T-helper 17 cell (primary cell): ENCODE measurements at regions not wholly inside any gene's neighbourhood (a gene's known extent, or its start where the extent isn't known, plus 50 kb on each side); places are given as distances from the start of the nearest gene placed in this dataset.
A peak's percentile ranks its signal among the peaks of the same experiment; 100 is the strongest.
"Not testable (repeated sequence)": the region's sequence is repeated elsewhere in the genome, so short reads cannot be mapped to it uniquely, and the experiment has no call there.

Experiments used
- ATAC-seq: fragments of 150-1000 bp; cut with Tn5 transposase; 2 replicates; pipeline ENCODE4 v1.10.0; 2021; ENCODE audit warnings: mild to moderate bottlenecking, moderate library complexity
- DNase-seq, 3 donors: peaks; one replicate each; pipeline versions ENCODE4 v3.0.0 to v3.0.0-alpha.2; 2020 to 2021
- H3K9me3 ChIP-seq: one replicate; pipeline ENCODE4 v1.7.0; 2013; ENCODE audit warnings: low read length, mild to moderate bottlenecking; ENCODE audit not compliant: control insufficient read depth, poor library complexity, severe bottlenecking
- H3K27ac Mint-ChIP-seq: one replicate; pipeline ENCODE4 v1.8.0; 2022; ENCODE audit warnings: mild to moderate bottlenecking, moderate library complexity, mixed read lengths
- H3K27me3 Mint-ChIP-seq: one replicate; pipeline ENCODE4 v1.8.0; 2022; ENCODE audit warnings: mixed read lengths
- H3K36me3 Mint-ChIP-seq: one replicate; pipeline ENCODE4 v1.8.0; 2022; ENCODE audit warnings: low read depth, mixed read lengths
- H3K4me1 Mint-ChIP-seq: one replicate; pipeline ENCODE4 v1.8.0; 2022; ENCODE audit warnings: mild to moderate bottlenecking, mixed read lengths
- H3K4me3 Mint-ChIP-seq: one replicate; pipeline ENCODE4 v1.8.0; 2022; ENCODE audit warnings: mild to moderate bottlenecking, moderate library complexity, mixed read lengths

GRCh38 chrX:40950546-40950945, 134.7 kb upstream of the USP9X start:
- no peaks in the 10 kb centered on the region for H3K36me3 Mint-ChIP-seq
- peaks cover 7% of the 10 kb centered on the region for H3K4me1 Mint-ChIP-seq
- DNase-seq (no peak), ATAC-seq (no peak)
- H3K27ac Mint-ChIP-seq = no peak overlapping the region
- no peak overlapping the region for H3K4me3 Mint-ChIP-seq
- H3K9me3 ChIP-seq = no peaks in the 10 kb centered on the region
- no peaks in the 10 kb centered on the region for H3K27me3 Mint-ChIP-seq

DNA sequence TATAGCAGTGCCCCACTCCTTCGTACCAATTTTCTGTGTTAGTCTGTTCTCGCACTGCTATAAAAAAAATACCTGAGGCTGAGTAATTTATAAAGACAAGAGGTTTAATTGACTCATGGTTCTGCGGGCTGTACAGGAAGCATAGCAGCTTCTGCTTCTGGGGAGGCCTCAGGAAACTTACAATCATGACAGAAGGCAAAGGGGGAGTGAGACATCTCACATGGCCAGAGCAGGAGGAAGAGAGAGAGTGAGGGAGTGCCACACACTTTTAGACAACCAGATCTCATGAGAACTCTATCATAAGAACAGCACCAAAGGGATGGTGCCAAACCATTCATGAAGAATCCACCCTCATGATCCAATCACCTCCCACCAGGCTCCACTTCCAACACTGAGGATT, 133.8 kb upstream of the USP9X start:
- H3K36me3 Mint-ChIP-seq, H3K4me3 Mint-ChIP-seq, H3K9me3 ChIP-seq, H3K27me3 Mint-ChIP-seq, ATAC-seq, DNase-seq, H3K27ac Mint-ChIP-seq, H3K4me1 Mint-ChIP-seq: not testable (repeated sequence)

GRCh38 chrX:40952855-40953254, 132.4 kb upstream of the USP9X start:
- peak; percentile 36 for ATAC-seq
- H3K27ac Mint-ChIP-seq = no peak overlapping the region
- H3K36me3 Mint-ChIP-seq = no peaks in the 10 kb centered on the region
- H3K9me3 ChIP-seq = no peaks in the 10 kb centered on the region
- H3K27me3 Mint-ChIP-seq = no peaks in the 10 kb centered on the region
- peak overlapping the region; percentile 78 for H3K4me3 Mint-ChIP-seq
- no peak for DNase-seq
- H3K4me1 Mint-ChIP-seq = peaks cover 7% of the 10 kb centered on the region

- no peak for ATAC-seq
- DNase-seq = no peak
- Mint-ChIP-seq H3K4me3 (no peak overlapping the region), H3K27ac (no peak overlapping the region), H3K36me3 (no peaks in the 10 kb centered on the region), H3K4me1 (peaks cover 7% of the 10 kb centered on the region), H3K27me3 (no peaks in the 10 kb centered on the region)
- no peaks in the 10 kb centered on the region for H3K9me3 ChIP-seq
Observed at GRCh38 chrX:40953369-40953768, 131.9 kb upstream of the USP9X start.

DNA sequence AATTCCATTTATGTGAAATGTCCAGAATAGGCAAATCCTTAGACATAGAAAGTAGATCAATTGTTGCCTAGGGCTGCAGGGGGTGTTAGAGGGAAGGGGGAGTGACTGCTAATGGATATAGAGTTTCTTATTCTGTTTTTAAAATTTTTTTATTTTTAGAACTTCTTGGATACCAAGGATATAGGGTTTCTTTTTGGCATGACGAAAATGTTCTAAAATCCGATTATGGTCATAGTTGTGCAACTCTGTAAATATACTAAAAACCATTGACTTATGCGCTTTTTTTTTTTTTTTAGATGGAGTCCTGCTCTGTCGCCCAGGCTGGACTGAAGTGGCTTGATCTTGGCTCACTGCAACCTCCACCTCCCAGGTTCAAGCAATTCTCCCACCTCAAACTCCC, 125.2 kb upstream of the USP9X start:
- Mint-ChIP-seq H3K4me1 (no peaks in the 10 kb centered on the region), H3K4me3 (no peak overlapping the region), H3K27ac (no peak overlapping the region), H3K27me3 (no peaks in the 10 kb centered on the region), H3K36me3 (no peaks in the 10 kb centered on the region)
- no peaks in the 10 kb centered on the region for H3K9me3 ChIP-seq
- DNase-seq = no peak
- ATAC-seq = no peak

GRCh38 chrX:40962793-40963407, 122.3 kb upstream of the USP9X start:
- no peak for ATAC-seq

DNA sequence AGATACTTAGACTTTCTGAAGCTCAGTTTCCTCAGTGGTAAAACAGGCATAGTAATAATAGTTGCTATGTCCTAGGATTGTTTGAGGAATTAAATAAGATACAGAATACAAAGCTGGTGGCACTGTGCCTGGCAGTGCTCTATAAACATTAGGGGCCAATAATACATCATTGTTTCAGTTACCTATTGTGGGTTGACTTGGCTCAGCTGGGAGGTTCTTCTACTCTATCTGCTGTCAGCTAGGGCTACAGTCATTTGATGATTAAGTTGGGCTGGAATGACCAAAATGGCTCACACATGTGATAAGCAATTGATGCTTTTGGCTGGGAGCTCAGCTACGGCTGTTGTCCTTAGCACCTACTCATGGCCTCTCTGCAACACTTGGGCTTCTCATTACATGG, 121.2 kb upstream of the USP9X start:
- H3K9me3 ChIP-seq = no peaks in the 10 kb centered on the region
- DNase-seq = no peak
- ATAC-seq = no peak
- Mint-ChIP-seq H3K27ac (no peak overlapping the region), H3K4me1 (no peaks in the 10 kb centered on the region), H3K4me3 (no peak overlapping the region), H3K27me3 (no peaks in the 10 kb centered on the region), H3K36me3 (no peaks in the 10 kb centered on the region)

More at GRCh38 chrX:40962793-40963407, 122.3 kb upstream of the USP9X start:
- Mint-ChIP-seq H3K4me1 (no peaks in the 10 kb centered on the region), H3K4me3 (no peak overlapping the region), H3K27me3 (no peaks in the 10 kb centered on the region), H3K36me3 (no peaks in the 10 kb centered on the region), H3K27ac (no peak overlapping the region)
- H3K9me3 ChIP-seq = no peaks in the 10 kb centered on the region
- no peak for DNase-seq

DNA sequence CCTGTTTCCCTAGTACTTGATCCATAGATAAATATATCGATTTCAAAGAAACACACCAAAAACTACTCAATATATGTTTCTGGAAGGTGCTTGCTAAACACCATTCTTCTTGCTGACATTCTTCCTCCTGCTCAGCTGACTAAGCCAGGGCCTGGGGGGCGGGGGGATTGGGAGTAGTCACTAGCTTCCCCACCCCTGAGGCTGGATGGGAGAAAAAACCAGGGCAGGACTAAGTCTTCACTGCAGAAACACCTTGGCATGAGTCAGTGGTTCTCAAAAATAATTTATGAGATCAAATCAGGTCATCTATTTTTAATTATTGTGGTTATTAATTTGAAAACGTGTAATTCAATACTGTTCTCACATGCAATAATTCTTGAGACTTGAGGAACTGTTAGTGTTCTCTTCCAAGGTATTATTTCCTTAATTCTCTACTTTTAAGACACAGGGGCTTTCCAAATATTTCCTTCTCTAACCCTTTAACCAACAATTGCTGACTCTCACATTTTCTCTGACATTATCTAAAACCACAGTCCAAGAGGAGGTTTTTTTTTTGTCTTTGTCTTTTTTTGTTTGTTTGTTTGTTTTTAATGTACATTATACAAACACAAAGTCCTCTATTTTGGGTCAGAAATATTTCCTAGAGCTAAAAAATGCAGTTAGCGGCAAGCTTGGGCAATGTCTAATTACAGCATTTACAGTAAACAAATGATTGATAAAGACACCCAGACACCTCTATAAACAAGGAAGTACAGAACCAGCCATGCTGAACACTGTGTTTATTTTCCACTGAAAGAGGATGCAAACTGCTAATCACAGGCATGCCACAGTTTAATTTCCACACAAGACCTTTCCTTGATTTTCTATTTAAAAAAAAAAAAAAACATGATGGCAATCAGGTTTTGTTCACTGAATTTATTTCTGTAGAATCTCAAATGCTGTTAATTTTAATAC, 120.3 kb upstream of the USP9X start:
- H3K4me3 Mint-ChIP-seq = no peak overlapping the region
- ATAC-seq (no peak), DNase-seq (no peak)
- H3K36me3 Mint-ChIP-seq = no peaks in the 10 kb centered on the region
- no peaks in the 10 kb centered on the region for H3K9me3 ChIP-seq
- H3K27ac Mint-ChIP-seq = no peak overlapping the region
- H3K4me1 Mint-ChIP-seq = no peaks in the 10 kb centered on the region
- no peaks in the 10 kb centered on the region for H3K27me3 Mint-ChIP-seq

- DNase-seq (no peak), ATAC-seq (no peak)
- Mint-ChIP-seq H3K4me3 (no peak overlapping the region), H3K27me3 (no peaks in the 10 kb centered on the region), H3K27ac (peak overlapping the region; percentile 16), H3K4me1 (no peaks in the 10 kb centered on the region), H3K36me3 (peaks cover 3% of the 10 kb centered on the region)
- H3K9me3 ChIP-seq = no peaks in the 10 kb centered on the region
Observed at GRCh38 chrX:40966213-40966820, 118.9 kb upstream of the USP9X start.

- ATAC-seq = no peak
Observed at GRCh38 chrX:40968180-40968579, 117.1 kb upstream of the USP9X start.

GRCh38 chrX:40971736-40972135, 113.5 kb upstream of the USP9X start:
- no peak overlapping the region for H3K27ac Mint-ChIP-seq
- no peaks in the 10 kb centered on the region for H3K9me3 ChIP-seq
- H3K4me3 Mint-ChIP-seq = no peak overlapping the region
- H3K4me1 Mint-ChIP-seq = no peaks in the 10 kb centered on the region
- peaks cover 5% of the 10 kb centered on the region for H3K36me3 Mint-ChIP-seq
- no peak for ATAC-seq
- peaks cover 5% of the 10 kb centered on the region for H3K27me3 Mint-ChIP-seq
- no peak for DNase-seq

More at GRCh38 chrX:40968180-40968579, 117.1 kb upstream of the USP9X start:
- H3K9me3 ChIP-seq = no peaks in the 10 kb centered on the region
- Mint-ChIP-seq H3K36me3 (peaks cover 3% of the 10 kb centered on the region), H3K4me3 (no peak overlapping the region), H3K27me3 (no peaks in the 10 kb centered on the region), H3K27ac (no peak overlapping the region), H3K4me1 (no peaks in the 10 kb centered on the region)
- DNase-seq = no peak

- Mint-ChIP-seq H3K27ac (no peak overlapping the region), H3K4me1 (no peaks in the 10 kb centered on the region), H3K27me3 (peaks cover 5% of the 10 kb centered on the region), H3K4me3 (no peak overlapping the region), H3K36me3 (peaks cover 5% of the 10 kb centered on the region)
- DNase-seq = no peak
- no peak for ATAC-seq
- H3K9me3 ChIP-seq = no peaks in the 10 kb centered on the region
Observed at GRCh38 chrX:40973619-40974018, 111.6 kb upstream of the USP9X start.

GRCh38 chrX:40975951-40976350, 109.3 kb upstream of the USP9X start:
- ATAC-seq = no peak
- Mint-ChIP-seq H3K27me3 (peaks cover 5% of the 10 kb centered on the region), H3K4me3 (no peak overlapping the region), H3K36me3 (peaks cover 4% of the 10 kb centered on the region), H3K27ac (no peak overlapping the region), H3K4me1 (no peaks in the 10 kb centered on the region)
- no peaks in the 10 kb centered on the region for H3K9me3 ChIP-seq
- DNase-seq = no peak
